HG03558 (cell line): ENCODE measurements at regions not wholly inside any gene's neighbourhood (a gene's known extent, or its start where the extent isn't known, plus 50 kb on each side); places are given as distances from the start of the nearest gene placed in this dataset.
"Not testable (repeated sequence)": the region's sequence is repeated elsewhere in the genome, so short reads cannot be mapped to it uniquely, and the experiment has no call there.

Experiments
- ATAC-seq: cut with Tn5 transposase; IDR thresholded peaks from one replicate; pipeline ENCODE4 v1.9.1; 2021; ENCODE audit warnings: moderate number of reproducible peaks; ENCODE audit not compliant: unreplicated experiment; ENCODE audit errors: extremely low read depth

- ATAC-seq = no peak
Observed at GRCh38 chr20:53891306-53891894, 179.0 kb downstream of the BCAS1 start.

- ATAC-seq = no peak
Observed at GRCh38 chr20:53890443-53891305, 179.7 kb downstream of the BCAS1 start.

- ATAC-seq = no peak
Observed at GRCh38 chr20:53889411-53890148, 180.8 kb downstream of the BCAS1 start.

- no peak for ATAC-seq
Observed at GRCh38 chr20:53888951-53889350, 181.4 kb downstream of the BCAS1 start.

- ATAC-seq = no peak
Observed at GRCh38 chr20:53888510-53888909, 181.9 kb downstream of the BCAS1 start.

- ATAC-seq = no peak
Observed at GRCh38 chr20:53887973-53888372, 182.4 kb downstream of the BCAS1 start.

GRCh38 chr20:53884859-53885541, 185.4 kb downstream of the BCAS1 start:
- no peak for ATAC-seq

GRCh38 chr20:53883098-53883911, 187.1 kb downstream of the BCAS1 start:
- no peak for ATAC-seq

GRCh38 chr20:53882438-53882986, 187.9 kb downstream of the BCAS1 start:
- not testable (repeated sequence) for ATAC-seq

- no peak for ATAC-seq
Observed at GRCh38 chr20:53881362-53881761, 189.0 kb downstream of the BCAS1 start.

GRCh38 chr20:53880108-53880641, 190.2 kb downstream of the BCAS1 start:
- no peak for ATAC-seq

GRCh38 chr20:53879048-53879684, 191.2 kb downstream of the BCAS1 start:
- no peak for ATAC-seq

GRCh38 chr20:53878262-53879047, 191.9 kb downstream of the BCAS1 start:
- ATAC-seq = no peak

GRCh38 chr20:53876956-53877355, 193.4 kb downstream of the BCAS1 start:
- ATAC-seq = no peak

GRCh38 chr20:53876470-53876869, 193.9 kb downstream of the BCAS1 start:
- ATAC-seq = no peak

GRCh38 chr20:53875452-53875851, 194.9 kb downstream of the BCAS1 start:
- no peak for ATAC-seq

GRCh38 chr20:53874706-53875105, 195.7 kb downstream of the BCAS1 start:
- ATAC-seq = no peak

GRCh38 chr20:53874104-53874503, 196.3 kb downstream of the BCAS1 start:
- ATAC-seq = no peak
